GM19238 (cell line): ENCODE measurements at regions not wholly inside any gene's neighbourhood (a gene's known extent, or its start where the extent isn't known, plus 50 kb on each side); places are given as distances from the start of the nearest gene placed in this dataset.
"Not testable (repeated sequence)": the region's sequence is repeated elsewhere in the genome, so short reads cannot be mapped to it uniquely, and the experiment has no call there.

Source experiments
- DNase-seq: peaks from one replicate; pipeline ENCODE4 v3.0.0; 2011; ENCODE audit warnings: low spot score; ENCODE audit not compliant: insufficient read length

DNA sequence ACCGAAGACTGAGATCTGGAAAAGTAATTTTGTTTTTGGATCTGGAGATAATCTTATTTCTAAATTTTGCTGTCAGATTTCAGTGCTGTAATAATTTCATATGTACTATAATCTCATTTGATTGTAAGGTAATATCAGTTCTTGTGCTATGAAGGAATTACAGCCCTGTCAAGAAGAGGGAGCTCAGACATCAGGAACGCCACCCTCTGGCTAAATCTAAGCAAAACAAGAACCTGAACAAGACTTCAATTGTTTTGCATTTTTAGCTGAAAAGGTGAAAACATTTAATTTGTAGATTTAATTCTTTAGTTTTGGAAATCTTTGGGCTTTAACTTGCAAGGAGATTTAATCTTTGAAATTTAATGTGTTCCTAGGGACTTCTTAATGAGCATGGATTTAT, 525.4 kb upstream of the HS3ST1 start:
- no peak for DNase-seq

DNA sequence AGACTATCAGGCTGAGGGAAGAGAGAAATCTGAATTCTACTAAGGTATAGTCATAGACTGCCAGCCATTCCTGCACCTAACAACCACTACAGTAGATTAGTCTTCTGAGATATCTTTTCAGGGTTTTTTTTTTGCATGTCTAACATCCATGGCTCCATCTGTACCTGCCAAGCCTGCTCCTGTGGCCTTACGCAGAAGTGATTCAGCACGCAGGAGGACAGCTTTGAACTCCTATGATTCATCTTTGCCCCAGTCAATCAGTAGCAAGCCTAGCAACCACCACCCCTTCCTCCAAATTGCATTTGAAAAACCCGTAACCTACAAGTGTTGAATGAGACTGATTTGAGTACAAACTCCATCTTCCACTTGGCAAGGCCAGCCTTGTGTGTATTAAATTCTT, 520.7 kb upstream of the HS3ST1 start:
- no peak for DNase-seq

DNA sequence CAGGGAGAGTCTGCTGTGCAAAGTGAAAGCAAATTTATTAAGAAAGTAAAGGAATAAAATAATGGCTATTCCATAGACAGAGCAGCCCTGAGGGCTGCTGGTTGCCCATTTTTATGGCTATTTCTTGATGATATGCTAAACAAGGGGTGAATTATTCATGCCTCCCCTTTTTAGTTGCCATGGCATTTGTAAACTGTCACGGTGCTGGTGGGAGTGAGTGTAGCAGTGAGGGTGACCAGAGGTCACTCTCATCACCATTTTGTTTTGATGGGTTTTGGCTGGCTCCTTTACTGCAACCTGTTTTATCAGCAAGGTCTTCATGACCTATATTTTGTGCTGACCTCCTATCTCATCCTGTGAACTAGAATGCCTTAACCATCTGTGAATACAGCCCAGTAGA, 518.9 kb upstream of the HS3ST1 start:
- not testable (repeated sequence) for DNase-seq

DNA sequence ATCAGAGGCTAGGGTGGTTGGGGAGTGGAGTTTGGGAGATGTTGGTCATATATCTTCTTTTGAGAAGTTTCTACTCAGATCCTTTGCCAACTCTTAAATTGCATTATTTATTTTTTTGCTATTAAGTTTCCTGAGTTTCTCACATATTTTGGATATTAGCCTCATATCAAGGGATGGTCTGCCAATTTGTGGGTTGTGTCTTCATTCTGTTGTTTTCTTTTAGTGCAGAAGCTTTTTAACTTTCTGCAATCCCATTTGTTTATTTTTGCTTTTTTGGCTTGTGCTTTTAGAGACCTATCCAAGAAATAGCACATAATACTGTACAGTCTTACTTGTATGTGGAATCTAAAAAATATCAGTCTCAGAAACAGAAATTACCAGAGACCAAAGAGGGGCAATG, 509.2 kb upstream of the HS3ST1 start:
- no peak for DNase-seq

DNA sequence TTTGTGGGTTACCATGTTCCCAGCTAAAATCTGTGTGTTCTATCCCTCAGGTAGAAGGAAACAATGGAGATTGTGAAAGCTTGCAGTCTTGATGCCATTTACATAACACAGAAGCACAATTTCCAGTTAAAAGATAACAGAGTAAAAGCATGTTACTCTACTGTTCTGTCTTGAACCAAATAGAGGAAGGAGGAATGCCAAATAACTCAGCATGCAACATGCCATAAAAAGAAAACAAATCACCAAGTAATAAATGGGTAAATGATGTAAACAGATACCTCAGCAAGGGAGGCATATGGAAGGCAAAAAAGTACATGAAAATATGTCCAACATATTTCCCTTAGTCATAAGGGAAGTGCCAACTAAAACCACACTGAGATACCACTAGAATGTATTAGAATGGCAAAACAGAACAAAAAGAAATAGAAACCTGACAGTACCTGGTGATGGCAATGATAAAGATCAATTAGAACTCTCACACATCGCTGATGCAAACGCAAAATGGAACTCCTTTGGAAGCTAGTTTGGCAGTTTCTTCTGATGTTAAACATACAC, 502.6 kb upstream of the HS3ST1 start:
- DNase-seq: no peak

DNA sequence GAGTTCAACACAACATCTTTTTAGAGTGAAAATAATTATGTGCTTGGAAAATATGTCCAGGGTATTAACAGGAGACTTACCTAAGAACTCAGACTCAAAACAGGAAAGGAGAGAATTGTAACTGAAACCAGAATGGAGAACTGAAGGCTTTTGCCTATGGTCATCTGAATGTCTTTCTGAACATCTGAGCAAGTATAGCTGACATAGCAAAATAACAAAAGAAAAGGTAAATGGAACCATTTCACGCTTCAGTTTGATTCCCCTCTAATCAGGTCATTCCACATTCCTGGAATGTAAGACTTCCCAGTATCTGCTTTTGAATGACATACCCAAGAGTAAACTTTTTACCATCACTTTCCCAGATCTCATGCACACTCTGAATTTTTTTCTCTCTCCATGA, 500.4 kb upstream of the HS3ST1 start:
- DNase-seq: no peak

DNA sequence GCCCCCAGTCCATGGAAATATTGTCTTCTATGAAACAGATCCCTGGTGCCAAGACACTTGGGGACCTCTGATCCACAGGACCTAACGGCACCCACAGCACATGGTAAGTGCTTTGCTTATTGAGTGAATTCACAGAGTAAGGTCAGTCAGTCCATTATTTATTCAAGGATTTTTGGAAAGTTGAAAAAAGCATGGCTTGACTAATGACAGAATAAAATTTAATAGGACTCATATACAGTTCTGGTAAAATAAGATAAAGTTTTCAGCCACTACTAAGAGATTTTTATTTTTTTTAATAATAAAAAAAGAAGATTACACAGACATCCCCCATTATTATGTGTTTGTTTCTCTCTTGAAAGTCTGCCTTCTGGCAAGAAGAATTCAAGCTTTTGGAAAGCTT, 490.6 kb upstream of the HS3ST1 start:
- no peak for DNase-seq

DNA sequence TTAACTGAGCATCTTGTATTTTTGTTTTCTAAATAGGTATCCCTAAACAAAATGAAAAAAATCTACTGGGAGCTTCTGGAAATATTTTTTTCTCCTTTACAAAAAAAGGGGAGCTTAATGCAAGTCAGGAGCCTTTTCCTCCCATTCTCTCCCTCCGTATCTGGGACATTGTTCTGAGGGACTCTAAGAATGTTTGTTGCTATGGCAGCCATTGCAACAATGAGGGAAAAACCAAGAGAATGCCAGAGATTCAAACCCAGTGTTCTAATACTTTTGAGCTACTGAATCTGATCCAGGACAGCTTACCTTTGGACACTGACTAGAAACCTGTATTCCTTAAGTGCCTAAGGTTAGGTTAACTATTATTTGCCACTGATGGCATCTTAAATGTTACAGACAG, 485.7 kb upstream of the HS3ST1 start:
- no peak for DNase-seq

DNA sequence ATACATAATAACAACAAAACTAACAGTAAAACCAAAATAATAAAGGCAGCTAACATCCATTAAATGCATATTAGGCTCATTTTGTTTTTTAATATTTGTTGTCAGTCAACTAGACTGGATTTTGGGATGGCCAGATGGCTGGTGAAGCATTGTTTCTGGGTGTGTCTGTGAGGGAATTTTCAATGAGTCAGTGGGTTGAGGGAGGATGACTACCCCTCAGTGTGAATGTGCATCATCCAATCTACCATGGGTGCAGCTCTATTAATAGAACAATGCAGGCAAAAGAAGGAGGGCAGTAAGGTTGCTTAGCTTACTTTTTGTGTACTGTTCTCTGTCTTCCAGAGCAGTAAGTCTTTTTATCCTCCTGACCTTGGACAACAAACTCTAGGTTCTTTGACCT, 484.2 kb upstream of the HS3ST1 start:
- no peak for DNase-seq

DNA sequence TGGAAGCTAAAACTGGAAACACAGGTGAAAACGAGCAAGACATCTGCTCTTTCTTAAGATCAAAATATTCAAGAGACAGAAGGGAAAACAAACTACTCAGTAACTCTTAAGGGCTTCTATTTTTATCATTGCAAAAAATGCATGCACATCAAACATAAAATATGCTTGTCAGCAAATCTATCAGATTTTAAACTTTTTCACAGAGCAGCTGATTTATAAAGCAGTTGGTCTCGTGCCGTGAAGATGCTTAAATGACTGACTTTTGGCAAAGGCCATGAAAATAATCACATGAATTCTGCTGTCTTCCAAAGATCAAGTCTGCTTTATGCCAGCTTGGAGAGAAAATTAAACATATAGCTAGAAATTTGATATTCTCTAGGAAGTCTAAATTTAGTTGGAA, 482.1 kb upstream of the HS3ST1 start:
- no peak for DNase-seq

DNA sequence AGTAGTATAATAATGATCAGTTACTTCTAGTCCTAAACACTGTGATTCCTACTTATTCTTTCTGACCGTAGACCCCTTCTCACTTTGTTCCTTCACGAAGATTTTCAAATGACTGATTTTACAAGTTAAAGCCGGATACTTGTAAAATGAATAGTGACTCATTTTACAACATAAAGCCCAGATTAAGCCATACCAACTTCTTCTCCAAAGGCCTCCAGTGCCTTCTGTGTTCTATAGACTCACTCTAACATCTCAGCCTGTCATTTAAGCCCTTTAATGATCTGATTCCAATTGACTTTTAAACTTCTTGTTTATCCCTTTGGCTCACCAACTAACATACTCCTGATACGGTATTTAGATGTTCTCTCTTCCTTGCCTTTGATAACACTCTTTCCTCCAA, 480.0 kb upstream of the HS3ST1 start:
- no peak for DNase-seq

DNA sequence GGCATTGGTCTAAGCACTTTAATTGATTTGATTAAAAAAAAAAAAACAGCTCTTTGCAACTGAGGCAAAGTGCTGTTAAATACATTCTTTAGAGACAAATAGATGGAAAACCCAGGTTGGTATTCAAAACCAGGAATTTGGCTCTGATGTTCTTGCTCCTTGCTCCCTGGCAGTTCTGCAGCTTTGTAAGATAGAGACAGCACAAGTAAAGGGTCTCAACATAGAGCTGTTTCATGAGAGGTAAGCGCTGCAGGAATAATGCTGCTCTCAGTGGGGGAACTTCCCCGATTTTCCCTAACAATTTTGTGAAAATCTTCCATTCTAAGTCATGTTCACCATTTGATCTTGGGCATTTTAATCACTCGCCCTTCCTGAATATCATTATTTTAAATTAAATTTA, 479.5 kb upstream of the HS3ST1 start:
- DNase-seq: no peak

DNA sequence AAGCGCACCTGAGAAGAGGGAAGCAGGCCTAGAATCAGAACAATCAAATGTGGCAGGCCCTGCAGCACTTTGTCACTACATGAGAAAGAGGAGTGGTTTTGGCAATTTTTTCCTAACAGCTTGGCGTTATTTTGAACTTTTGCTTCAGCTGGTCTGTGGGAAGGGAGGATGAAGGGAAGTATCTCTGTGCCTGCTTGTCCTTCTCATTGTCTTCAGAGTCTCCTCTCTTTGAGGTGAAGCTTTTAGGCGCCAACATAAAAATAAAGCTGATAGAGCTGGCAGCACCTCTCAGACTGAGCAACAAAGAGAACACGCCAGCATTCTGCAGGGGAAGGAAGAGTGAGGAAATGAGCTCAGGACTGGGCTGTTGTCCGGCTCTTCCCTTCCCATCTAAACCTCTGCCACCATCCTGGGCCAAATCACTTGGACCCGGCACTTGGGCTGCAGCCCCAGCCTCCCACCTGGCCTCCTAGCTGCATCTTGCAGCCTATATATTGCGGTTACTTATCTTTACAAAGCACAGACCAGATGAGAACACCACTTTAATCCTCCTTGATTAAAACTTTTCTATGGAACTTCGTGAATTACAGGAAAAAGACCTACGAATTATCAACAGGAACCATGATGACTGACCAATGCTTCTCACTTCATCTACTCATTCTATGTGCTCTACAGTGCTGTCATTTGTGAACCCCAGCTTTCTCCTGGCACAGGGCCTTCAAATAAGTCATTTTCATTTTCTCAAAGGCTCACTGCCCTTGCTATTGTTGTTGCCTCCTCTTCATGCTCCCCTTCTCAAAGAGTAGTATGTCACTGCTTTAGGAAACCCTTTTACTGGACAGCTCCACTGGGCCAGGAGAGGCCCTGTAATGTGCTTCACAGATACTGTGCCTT, 476.4 kb upstream of the HS3ST1 start:
- no peak for DNase-seq

DNA sequence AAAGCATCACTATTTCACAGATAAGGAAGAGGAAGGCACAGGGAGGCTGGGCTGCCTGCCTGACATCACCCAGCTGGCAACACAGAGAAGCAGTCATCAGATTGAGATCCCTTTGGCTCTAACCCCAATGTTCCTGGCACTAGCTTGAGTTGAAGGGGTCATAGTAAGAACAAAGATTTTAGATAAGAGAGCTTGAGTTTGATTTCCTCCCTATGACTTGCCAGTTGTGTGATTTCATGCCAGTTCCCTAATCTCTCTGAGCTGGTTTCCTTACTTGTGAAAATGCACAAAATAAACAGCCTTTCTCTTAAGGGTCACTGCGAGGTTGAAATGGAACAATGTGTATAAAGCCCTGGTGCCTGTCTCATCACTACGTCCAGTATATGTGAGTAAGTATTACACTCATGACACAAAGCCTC, 475.4 kb upstream of the HS3ST1 start:
- DNase-seq: no peak

DNA sequence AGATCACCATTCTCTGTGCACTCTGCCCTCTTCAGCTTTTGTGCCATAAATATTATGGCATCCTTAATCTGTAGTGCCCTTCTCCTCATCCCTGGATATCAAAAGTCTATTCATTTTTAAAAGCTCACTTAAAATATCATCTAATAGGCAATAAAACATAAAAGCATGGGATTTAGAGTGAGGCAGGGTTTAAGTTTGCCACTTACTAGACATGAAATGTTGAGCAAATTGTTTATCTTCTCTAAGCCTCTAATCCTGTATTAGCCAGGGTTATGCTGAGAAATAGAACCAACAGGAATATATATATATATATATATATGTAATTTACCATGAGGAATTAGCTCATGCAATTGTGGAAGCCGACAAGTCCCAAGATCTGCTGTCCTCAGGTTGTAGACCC, 472.4 kb upstream of the HS3ST1 start:
- no peak for DNase-seq

DNA sequence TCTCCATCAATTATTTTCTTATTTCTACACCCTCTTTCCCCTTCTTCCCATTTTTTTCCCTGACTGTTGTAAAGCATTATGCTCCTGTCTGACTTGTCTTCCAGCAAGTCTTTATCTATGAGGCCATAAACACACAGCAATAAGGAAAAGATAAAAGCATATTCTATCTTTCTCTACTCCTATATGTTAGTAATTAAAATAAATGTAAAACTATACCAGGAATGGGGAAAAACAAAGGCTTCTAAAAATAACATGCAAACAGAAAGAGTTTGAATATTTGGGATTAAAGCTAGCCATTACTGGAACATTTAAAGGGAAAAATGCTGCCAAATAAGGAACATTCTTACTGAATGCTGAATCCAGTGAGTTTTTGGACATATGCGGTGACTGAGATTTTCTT, 471.7 kb upstream of the HS3ST1 start:
- no peak for DNase-seq

DNA sequence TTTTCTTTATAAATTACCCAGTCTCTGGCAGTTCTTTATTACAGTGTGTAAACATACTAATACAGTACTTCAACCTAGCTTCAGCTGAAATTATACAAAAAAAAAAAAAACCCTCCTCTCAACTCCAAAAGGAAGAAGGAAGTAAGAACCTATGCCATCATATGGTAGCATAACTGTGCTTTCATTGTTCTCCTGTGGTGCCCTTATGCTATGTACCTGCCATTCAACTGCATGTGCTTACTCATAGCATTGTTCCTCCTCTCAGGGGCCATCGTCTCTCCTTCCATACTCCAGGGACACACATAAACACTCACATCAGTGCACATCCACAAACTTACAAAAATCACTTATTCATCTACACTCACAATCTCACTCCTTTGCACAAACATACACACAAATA, 470.1 kb upstream of the HS3ST1 start:
- no peak for DNase-seq

DNA sequence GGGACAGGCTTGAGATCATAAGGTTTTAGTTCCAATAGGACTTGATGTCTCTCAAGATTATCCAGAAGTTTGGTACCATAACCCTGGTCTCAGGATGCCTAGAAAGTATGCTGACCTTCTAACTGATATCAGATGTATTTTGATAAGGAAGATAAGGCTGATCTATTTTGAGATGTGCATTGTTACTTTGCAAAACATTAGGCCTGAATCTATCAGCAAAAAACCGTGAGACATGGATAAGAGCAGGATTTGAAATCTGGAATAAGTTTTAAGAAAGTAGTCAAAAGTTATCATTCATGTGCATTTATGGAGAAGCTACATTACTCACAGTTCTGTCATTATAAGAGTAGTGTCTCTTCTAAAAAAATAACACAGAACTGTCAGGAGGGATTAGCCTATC, 467.1 kb upstream of the HS3ST1 start:
- no peak for DNase-seq

DNA sequence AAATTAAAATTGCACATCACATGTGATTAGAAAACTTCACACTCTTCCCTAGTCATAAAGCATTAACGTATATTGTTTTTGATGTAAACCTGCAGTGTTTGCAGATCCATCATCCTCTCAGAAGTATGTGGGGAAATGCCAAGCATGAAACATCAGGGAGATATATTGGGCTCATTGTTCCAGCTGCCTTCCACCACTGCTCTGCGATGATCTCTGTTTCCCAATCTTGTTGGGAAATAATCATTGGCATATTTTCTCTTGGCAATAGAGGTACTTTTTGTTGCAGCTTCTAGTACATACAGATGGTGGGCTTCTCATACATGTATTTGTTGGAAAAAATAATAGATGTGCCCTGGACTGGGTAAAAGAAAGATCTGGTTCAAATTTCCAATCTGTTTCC, 466.3 kb upstream of the HS3ST1 start:
- DNase-seq: no peak

DNA sequence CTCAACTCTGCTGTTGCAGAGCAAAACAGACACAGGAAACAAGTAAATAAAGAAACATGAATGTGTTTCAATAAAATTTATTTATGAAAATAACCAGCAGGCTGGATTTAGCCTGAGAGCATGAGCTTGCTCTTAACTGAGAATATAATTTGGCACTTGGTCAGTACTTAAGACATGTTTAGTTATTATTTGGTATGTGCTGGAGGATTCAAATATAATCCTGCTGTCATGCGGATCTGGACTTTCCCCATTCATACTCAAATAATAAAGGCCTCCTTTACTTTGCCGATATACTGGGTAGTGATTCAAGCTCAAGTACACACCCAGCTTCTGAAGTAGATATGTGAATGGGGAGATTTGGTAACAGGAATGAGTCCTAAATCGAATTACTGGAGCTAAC, 465.5 kb upstream of the HS3ST1 start:
- DNase-seq: no peak

DNA sequence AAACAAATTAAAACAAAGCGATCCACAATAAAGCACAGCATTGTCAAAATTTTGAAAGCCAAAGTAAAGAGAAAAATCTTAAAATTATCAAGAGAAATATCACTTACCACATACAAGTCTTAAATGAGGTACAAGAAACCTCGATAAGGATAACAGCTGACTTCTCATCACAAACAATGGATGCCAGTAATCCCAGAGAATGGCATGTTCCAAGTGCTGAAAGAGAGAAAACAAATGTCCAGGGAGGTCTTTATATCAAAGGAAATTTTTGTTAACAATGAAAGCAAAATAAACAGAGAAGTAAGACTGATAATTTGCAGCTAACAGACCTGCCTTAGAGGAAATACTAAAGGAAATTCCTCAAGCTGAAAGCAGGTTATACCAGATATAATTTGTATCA, 460.4 kb upstream of the HS3ST1 start:
- no peak for DNase-seq

DNA sequence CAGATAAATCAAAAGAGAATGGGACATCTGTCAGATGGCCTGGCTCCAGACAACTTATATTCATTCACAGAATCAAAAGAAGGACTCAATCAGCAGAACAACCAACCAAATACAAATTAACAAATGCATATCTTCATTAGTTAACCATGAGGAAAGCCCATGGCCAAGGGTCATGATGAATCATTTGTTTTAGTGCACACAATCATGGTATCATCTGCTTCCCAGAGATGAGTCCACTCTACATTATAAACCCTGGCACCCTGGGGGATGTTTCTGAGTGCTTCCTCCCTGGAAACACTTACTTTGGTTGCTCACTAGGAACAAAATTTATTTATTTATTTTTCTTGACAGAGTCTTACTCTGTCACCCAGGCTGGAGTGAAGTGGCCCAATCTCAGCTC, 453.3 kb upstream of the HS3ST1 start:
- no peak for DNase-seq

DNA sequence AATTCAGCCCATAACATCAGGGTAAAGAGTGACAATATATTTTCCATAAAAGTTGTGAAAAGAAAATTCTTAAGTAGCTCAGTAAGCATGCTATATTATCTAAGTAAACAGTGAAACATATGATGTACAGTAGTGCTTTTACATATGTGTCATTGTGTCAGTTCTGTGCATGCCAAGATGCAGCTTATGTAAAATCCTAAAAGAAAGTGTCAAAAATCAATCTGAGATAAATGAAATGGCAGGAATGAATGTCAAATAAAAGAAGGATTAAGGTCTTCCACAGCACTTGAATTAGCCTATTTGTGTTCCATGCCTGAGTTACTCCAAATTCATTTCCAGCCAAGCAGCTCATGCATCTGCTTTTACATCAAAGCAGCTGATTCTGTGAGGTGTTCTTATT, 452.7 kb upstream of the HS3ST1 start:
- DNase-seq: no peak
